ENCODE measurements at regions not wholly inside any gene's neighbourhood (a gene's known extent, or its start where the extent isn't known, plus 50 kb on each side); places are given as distances from the start of the nearest gene placed in this dataset.

DNA sequence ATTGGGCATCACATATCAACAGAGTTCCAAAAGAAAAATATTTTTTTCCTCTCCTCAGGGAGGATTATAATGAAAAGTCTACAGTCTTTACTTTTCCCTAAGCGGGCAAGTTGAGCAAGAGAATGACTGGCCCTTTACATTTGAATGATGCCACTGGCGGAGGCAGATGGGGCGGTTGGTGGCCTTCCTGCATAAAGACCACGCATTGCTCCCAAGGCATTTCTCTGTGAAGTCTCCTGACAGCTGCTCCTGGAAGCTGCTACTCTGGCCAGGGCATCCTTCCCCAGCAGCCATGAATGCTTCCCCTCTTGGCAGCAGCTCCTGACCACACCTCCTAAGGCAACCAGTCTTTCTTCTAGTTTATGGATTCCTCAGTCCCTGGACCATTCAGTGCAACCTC lies 161.1 kb upstream of the RRP15 start (continued):
- TF ChIP-seq POU5F1 (IDR thresholded peaks at IDR 0.05; ENCODE audit: low read depth, low read length) (no peak), SAP30 (IDR thresholded peaks at IDR 0.05; ENCODE audit: insufficient read depth, insufficient replicate concordance, low read length) (no peak), ZNF274 (IDR thresholded peaks at IDR 0.05; ENCODE audit: borderline replicate concordance, extremely low read depth, low read length) (no peak), RAD21 (IDR thresholded peaks at IDR 0.05 in 1 of 2, conservative IDR thresholded peaks at IDR 0.05 in 1 of 2; ENCODE audit: low read depth in 2 of 2, low read length in 2 of 2) (peak in 1 of 2 experiments; percentile 11; a peak in 1 of 4 replicates), SIN3A (conservative IDR thresholded peaks at IDR 0.05 in 1 of 2, IDR thresholded peaks at IDR 0.05 in 1 of 2; ENCODE audit: low read depth in 1 of 2, low read length in 2 of 2) (peak in 1 of 2 experiments; percentile 34; a peak in 1 of 4 replicates), BRCA1 (IDR thresholded peaks at IDR 0.05; ENCODE audit: low read depth, low read length) (no peak), POLR2AphosphoS5 (IDR thresholded peaks at IDR 0.05; ENCODE audit: low read depth, low read length) (no peak), TEAD4 (IDR thresholded peaks at IDR 0.05; ENCODE audit: low read depth, low read length) (0 out of 2 replicates have a peak, but pooled peaks have one; percentile 17), PHF8 (conservative IDR thresholded peaks at IDR 0.05; ENCODE audit: low read depth, low read length) (no peak), TAF1 (IDR thresholded peaks at IDR 0.05; ENCODE audit: low read depth, low read length) (0 out of 2 replicates have a peak, but pooled peaks have one; percentile 22), CHD1 (IDR thresholded peaks at IDR 0.05; ENCODE audit: low read depth, low read length) (no peak), YY1 (IDR thresholded peaks at IDR 0.05; ENCODE audit: low read depth, low read length) (peak; percentile 84), CEBPB (IDR thresholded peaks at IDR 0.05; ENCODE audit: low read depth, low read length) (peak; percentile 84)
- TF ChIP-seq, protein P1, sequence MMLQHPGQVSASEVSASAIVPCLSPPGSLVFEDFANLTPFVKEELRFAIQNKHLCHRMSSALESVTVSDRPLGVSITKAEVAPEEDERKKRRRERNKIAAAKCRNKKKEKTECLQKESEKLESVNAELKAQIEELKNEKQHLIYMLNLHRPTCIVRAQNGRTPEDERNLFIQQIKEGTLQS (IDR thresholded peaks at IDR 0.05; ENCODE audit: insufficient read depth, low read depth, low read length), result no peak
